ENCODE measurements at regions not wholly inside any gene's neighbourhood (a gene's known extent, or its start where the extent isn't known, plus 50 kb on each side); places are given as distances from the start of the nearest gene placed in this dataset.

DNA sequence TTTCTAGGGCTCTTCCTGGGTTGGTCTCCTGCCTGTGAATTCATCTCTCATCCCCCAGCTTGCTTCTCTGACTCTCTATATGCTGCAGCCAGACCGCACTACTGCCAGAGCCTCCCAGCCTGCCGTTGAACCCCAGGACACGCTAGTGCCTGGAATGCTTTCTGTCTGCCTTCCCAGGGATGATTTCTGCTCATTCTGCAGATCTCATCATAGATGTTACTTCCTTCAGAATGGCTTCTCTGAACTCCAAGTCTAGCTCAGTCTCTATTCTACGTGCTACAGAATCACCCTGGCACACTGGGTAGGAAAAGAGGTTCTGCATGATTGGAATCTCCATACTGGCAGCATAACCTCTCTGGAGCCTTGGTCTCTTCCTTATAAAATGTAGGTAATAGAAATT lies 94.8 kb upstream of the RAB12 start:
- WGBS, 2 experiments (ENCODE audit: insufficient coverage in 1 of 2, insufficient read length in 1 of 2) = 89 to 100% methylated on average over 4 of the region's 4 CpGs
- Histone ChIP-seq H3K27ac (ENCODE audit: low read depth, low read length) (no peak overlapping the region), H3K27me3 (ENCODE audit: control insufficient read depth, insufficient read depth, low read length, poor library complexity, severe bottlenecking) (no peaks in the 10 kb centered on the region), H3K36me3 (ENCODE audit: control insufficient read depth, insufficient read depth, low read length) (no peaks in the 10 kb centered on the region), H3K9me3 (ENCODE audit: control insufficient read depth, low read length) (no peaks in the 10 kb centered on the region), H3K9ac (ENCODE audit: extremely low read depth, low read length, poor library complexity, severe bottlenecking) (no peak overlapping the region), H3K4me3 (ENCODE audit: low read length) (no peak overlapping the region), H3K4me1 (ENCODE audit: control insufficient read depth, insufficient read depth, low read length) (no peaks in the 10 kb centered on the region)
- DNase-seq = no peak
- H3K4me3 Mint-ChIP-seq = no peak overlapping the region
- no peaks in the 10 kb centered on the region for H3K4me1 Mint-ChIP-seq
- no peaks in the 10 kb centered on the region for H3K27me3 Mint-ChIP-seq (ENCODE audit: insufficient read depth)
- TF ChIP-seq, protein P1, sequence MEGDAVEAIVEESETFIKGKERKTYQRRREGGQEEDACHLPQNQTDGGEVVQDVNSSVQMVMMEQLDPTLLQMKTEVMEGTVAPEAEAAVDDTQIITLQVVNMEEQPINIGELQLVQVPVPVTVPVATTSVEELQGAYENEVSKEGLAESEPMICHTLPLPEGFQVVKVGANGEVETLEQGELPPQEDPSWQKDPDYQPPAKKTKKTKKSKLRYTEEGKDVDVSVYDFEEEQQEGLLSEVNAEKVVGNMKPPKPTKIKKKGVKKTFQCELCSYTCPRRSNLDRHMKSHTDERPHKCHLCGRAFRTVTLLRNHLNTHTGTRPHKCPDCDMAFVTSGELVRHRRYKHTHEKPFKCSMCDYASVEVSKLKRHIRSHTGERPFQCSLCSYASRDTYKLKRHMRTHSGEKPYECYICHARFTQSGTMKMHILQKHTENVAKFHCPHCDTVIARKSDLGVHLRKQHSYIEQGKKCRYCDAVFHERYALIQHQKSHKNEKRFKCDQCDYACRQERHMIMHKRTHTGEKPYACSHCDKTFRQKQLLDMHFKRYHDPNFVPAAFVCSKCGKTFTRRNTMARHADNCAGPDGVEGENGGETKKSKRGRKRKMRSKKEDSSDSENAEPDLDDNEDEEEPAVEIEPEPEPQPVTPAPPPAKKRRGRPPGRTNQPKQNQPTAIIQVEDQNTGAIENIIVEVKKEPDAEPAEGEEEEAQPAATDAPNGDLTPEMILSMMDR (conservative IDR thresholded peaks at IDR 0.05) = no peak
- no peaks in the 10 kb centered on the region for H3K36me3 Mint-ChIP-seq (ENCODE audit: low read depth)
- no peaks in the 10 kb centered on the region for H3K9me3 Mint-ChIP-seq
- H3K27ac Mint-ChIP-seq = no peak overlapping the region

DNA sequence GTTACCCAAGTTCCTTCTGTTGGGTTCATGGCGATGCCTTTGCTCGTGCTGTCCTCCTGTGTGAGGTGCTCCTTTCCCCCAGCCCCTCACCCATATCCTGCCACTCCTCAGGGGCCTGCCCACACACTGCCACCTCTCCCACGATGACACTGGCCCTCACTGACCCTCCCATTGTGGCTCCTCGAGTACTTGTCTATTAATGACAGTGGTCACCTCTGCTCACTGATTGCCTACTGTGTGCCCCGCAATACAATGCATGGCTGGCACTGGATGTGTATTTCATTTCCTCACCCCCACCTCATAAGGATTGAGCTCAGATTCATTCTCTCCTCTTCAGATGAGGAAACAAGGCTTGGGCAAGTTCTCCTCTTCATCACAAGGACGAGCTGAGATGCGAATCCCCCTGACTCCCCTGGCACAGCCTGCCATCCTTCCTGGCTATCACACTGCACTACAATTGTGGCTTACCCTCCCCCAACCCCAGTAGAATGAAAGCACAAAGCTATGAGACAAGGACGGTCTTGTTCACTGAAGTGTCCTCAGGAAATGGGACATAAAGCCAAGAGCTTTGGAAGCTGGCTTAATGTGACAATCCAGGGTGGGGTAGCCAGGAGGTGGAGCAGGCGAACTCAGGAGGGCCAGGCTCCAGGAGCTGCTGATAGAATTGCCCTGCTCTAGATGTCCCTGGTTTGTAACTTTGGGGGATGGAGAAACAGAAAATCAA lies 93.9 kb upstream of the RAB12 start:
- H3K9ac ChIP-seq (ENCODE audit: extremely low read depth, low read length, poor library complexity, severe bottlenecking) = no peak overlapping the region
- H3K4me3 ChIP-seq (ENCODE audit: low read length) = no peak overlapping the region
- Mint-ChIP-seq H3K27me3 (ENCODE audit: insufficient read depth) (no peaks in the 10 kb centered on the region), H3K36me3 (ENCODE audit: low read depth) (no peaks in the 10 kb centered on the region), H3K4me1 (no peaks in the 10 kb centered on the region), H3K9me3 (peaks cover 3% of the 10 kb centered on the region), H3K4me3 (no peak overlapping the region), H3K27ac (no peak overlapping the region)
- 90% methylated on average over 7 to 9 of the region's 9 CpGs for WGBS, 2 experiments (ENCODE audit: insufficient coverage in 1 of 2, insufficient read length in 1 of 2)
- no peak for DNase-seq
- no peaks in the 10 kb centered on the region for H3K36me3 ChIP-seq (ENCODE audit: control insufficient read depth, insufficient read depth, low read length)
- TF ChIP-seq, protein P1 (conservative IDR thresholded peaks at IDR 0.05) = no peak
- H3K4me1 ChIP-seq (ENCODE audit: control insufficient read depth, insufficient read depth, low read length) = no peaks in the 10 kb centered on the region
- no peak overlapping the region for H3K27ac ChIP-seq (ENCODE audit: low read depth, low read length)
- H3K27me3 ChIP-seq (ENCODE audit: control insufficient read depth, insufficient read depth, low read length, poor library complexity, severe bottlenecking) = no peaks in the 10 kb centered on the region
- H3K9me3 ChIP-seq (ENCODE audit: control insufficient read depth, low read length) = peaks cover 2% of the 10 kb centered on the region

DNA sequence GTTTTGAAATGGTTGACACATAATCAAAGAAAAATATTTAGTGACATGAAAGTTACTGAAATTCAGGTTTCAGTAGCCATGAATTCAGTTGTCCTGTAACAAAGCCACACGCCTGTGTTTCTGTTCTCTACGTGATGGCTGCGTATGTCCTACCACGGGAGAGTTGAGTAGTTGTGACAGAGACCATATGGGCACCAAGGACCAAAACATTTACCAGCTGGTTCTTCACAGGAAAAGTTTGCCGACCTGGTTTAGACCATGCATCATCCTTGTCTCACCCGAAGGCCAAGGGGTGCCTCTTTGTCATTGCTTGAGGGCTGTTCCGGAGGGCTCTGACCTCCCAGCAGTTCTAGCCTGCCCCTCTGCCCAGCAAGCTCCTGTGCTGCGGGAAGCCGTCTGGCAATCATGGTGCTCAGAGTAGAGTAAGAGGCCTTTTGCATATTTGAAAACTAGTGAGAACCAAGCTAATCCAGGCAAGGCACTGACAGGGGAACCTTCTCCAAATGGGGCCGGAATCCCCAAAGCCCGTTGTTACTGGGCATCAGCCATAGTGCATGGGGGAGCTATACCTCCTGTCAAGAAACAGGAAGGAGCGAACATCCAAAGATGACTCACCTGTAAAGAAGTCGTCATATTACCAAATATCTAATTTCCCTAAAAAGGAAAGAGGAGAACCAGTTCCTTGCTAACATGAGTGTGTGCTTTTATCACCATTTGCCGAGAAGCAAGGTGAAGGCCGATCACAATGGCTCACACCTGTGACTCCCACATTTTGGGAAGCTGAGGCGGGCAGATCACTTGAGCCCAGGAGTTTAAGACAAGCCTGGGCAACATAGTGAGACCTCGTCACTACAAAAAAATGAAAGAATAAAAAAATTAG lies 92.6 kb upstream of the RAB12 start:
- H3K9me3 ChIP-seq (ENCODE audit: control insufficient read depth, low read length) = peaks cover 11% of the 10 kb centered on the region
- no peak overlapping the region for H3K27ac Mint-ChIP-seq
- 90 to 97% methylated on average over 10 to 17 of the region's 17 CpGs for WGBS, 2 experiments (ENCODE audit: insufficient coverage in 1 of 2, insufficient read length in 1 of 2)
- no peak overlapping the region for H3K4me3 Mint-ChIP-seq
- H3K4me1 ChIP-seq (ENCODE audit: control insufficient read depth, insufficient read depth, low read length) = no peaks in the 10 kb centered on the region
- H3K4me1 Mint-ChIP-seq = no peaks in the 10 kb centered on the region
- no peaks in the 10 kb centered on the region for H3K27me3 Mint-ChIP-seq (ENCODE audit: insufficient read depth)
- no peaks in the 10 kb centered on the region for H3K27me3 ChIP-seq (ENCODE audit: control insufficient read depth, insufficient read depth, low read length, poor library complexity, severe bottlenecking)
- no peaks in the 10 kb centered on the region for H3K36me3 Mint-ChIP-seq (ENCODE audit: low read depth)
- no peak for DNase-seq
- H3K36me3 ChIP-seq (ENCODE audit: control insufficient read depth, insufficient read depth, low read length) = no peaks in the 10 kb centered on the region
- no peak overlapping the region for H3K27ac ChIP-seq (ENCODE audit: low read depth, low read length)
- no peak overlapping the region for H3K4me3 ChIP-seq (ENCODE audit: low read length)
- peaks cover 8% of the 10 kb centered on the region for H3K9me3 Mint-ChIP-seq
- TF ChIP-seq, protein P1 (conservative IDR thresholded peaks at IDR 0.05) = no peak
- H3K9ac ChIP-seq (ENCODE audit: extremely low read depth, low read length, poor library complexity, severe bottlenecking) = no peak overlapping the region
